ENCODE measurements at regions not wholly inside any gene's neighbourhood (a gene's known extent, or its start where the extent isn't known, plus 50 kb on each side); places are given as distances from the start of the nearest gene placed in this dataset.

GRCh38 chrX:147749308-147749707 lies 162.4 kb upstream of the FMR1 start:
- TF ChIP-seq, protein P1, sequence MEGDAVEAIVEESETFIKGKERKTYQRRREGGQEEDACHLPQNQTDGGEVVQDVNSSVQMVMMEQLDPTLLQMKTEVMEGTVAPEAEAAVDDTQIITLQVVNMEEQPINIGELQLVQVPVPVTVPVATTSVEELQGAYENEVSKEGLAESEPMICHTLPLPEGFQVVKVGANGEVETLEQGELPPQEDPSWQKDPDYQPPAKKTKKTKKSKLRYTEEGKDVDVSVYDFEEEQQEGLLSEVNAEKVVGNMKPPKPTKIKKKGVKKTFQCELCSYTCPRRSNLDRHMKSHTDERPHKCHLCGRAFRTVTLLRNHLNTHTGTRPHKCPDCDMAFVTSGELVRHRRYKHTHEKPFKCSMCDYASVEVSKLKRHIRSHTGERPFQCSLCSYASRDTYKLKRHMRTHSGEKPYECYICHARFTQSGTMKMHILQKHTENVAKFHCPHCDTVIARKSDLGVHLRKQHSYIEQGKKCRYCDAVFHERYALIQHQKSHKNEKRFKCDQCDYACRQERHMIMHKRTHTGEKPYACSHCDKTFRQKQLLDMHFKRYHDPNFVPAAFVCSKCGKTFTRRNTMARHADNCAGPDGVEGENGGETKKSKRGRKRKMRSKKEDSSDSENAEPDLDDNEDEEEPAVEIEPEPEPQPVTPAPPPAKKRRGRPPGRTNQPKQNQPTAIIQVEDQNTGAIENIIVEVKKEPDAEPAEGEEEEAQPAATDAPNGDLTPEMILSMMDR (IDR thresholded peaks at IDR 0.05; ENCODE audit: low read length): no peak
- no peak for TF ChIP-seq EZH2phosphoT487 (IDR thresholded peaks at IDR 0.05; ENCODE audit: low read length)
- no peak for TF ChIP-seq EZH2 (optimal IDR thresholded peaks at IDR 0.05; ENCODE audit: low read depth, low read length)

Measured in MM.1S (cell line).